ENCODE measurements at regions not wholly inside any gene's neighbourhood (a gene's known extent, or its start where the extent isn't known, plus 50 kb on each side); places are given as distances from the start of the nearest gene placed in this dataset.

- TF ChIP-seq, protein P1, sequence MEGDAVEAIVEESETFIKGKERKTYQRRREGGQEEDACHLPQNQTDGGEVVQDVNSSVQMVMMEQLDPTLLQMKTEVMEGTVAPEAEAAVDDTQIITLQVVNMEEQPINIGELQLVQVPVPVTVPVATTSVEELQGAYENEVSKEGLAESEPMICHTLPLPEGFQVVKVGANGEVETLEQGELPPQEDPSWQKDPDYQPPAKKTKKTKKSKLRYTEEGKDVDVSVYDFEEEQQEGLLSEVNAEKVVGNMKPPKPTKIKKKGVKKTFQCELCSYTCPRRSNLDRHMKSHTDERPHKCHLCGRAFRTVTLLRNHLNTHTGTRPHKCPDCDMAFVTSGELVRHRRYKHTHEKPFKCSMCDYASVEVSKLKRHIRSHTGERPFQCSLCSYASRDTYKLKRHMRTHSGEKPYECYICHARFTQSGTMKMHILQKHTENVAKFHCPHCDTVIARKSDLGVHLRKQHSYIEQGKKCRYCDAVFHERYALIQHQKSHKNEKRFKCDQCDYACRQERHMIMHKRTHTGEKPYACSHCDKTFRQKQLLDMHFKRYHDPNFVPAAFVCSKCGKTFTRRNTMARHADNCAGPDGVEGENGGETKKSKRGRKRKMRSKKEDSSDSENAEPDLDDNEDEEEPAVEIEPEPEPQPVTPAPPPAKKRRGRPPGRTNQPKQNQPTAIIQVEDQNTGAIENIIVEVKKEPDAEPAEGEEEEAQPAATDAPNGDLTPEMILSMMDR (IDR thresholded peaks at IDR 0.05): no peak
- no peak for TF ChIP-seq POLR2A (IDR thresholded peaks at IDR 0.05)
These were observed 201.4 kb upstream of the EEA1 start for GRCh38 chr12:93130366-93131054.

Measured in Peyer's patch (tissue), 4 donors.